GM12873 (cell line): ENCODE measurements at regions not wholly inside any gene's neighbourhood (a gene's known extent, or its start where the extent isn't known, plus 50 kb on each side); places are given as distances from the start of the nearest gene placed in this dataset.
A peak's percentile ranks its signal among the peaks of the same experiment; 100 is the strongest.

Experiments
- TF ChIP-seq, protein P1 (sequence below): IDR thresholded peaks from 2 replicates; pipeline ENCODE4 v1.5.1; 2012; ENCODE audit warnings: low read depth, mild to moderate bottlenecking, moderate library complexity, low read length, control low read depth; ENCODE audit not compliant: insufficient read depth; ENCODE audit errors: missing control alignments

GRCh38 chr4:170414360-170414759, 324.6 kb upstream of the AADAT start:
- TF ChIP-seq, protein P1, sequence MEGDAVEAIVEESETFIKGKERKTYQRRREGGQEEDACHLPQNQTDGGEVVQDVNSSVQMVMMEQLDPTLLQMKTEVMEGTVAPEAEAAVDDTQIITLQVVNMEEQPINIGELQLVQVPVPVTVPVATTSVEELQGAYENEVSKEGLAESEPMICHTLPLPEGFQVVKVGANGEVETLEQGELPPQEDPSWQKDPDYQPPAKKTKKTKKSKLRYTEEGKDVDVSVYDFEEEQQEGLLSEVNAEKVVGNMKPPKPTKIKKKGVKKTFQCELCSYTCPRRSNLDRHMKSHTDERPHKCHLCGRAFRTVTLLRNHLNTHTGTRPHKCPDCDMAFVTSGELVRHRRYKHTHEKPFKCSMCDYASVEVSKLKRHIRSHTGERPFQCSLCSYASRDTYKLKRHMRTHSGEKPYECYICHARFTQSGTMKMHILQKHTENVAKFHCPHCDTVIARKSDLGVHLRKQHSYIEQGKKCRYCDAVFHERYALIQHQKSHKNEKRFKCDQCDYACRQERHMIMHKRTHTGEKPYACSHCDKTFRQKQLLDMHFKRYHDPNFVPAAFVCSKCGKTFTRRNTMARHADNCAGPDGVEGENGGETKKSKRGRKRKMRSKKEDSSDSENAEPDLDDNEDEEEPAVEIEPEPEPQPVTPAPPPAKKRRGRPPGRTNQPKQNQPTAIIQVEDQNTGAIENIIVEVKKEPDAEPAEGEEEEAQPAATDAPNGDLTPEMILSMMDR: no peak

DNA sequence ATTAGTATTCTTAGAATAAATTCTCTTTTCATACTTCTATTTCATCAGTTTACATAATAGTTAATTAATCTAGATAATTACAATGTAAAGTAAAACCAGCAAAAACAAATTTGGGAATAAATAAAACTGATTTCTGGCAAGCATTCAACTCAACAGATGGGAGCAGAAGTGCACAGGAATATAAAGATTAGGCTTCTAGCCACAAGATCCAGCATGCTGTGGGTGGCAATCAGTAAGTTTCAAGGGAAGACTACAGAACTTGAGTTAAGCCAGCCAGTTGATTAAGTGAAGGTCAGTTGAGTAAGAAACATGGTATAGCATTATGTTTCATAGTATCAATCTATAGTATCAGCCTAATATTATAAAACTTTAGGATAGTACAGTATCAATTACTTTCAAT, 324.2 kb upstream of the AADAT start:
- TF ChIP-seq, protein P1: no peak

DNA sequence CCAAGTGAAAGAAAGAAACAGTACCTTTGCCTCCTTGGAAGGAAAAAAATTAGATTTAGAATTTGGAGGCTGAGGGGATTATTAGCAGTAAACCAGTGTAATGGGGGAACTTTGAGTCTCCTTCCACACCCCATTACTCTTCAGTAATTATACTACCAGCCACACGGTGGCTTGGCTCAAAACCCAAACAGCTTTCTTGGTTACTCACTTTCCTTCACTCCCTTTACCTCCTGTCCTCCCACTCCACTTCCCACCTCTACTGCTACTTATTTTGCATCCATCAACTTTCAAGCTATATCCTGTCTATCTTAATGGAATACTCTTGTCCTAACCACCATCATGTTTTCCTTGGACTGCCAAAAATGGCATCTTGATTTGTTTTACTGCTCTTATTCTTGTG, 310.6 kb upstream of the AADAT start:
- TF ChIP-seq, protein P1: peak; percentile 21

- TF ChIP-seq, protein P1: no peak
Observed at GRCh38 chr4:170399581-170400293, 310.0 kb upstream of the AADAT start.

DNA sequence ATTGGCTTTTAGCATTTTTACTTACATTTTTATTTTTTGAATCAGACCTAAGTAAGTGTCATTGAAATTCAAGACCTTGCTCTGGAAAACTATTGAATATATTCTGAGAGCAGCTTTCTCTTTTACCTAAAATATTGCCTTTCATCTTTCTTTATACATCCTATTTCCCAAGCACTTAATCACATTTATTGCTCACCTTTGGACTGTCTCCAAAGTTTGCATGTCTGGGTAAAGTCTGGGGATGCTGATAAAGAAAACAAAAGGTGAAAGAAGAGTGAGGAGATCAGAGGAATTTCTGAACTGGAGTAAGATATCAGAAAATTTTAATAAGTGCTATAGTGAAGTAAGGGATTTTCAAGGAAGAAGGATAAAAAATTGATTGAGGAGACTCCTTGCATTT, 308.5 kb upstream of the AADAT start:
- TF ChIP-seq, protein P1: no peak

DNA sequence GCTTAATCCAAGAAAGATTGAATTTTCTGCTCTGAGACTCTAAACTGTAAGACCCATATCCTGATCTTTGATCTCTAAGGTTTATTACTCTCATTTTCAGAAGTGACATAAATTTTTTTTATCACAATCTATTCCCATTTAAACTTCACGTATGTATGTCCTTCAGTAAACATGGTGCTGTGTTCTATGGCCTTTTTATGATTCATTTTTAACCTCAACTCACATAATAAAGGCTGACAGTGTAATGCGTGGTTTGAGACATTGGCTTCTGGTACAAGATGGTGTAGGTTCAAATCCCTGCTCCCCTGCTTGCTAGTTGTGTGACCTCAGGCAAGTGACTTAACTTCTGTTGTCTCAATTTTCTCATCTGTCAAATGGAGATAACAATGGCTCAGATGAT, 306.0 kb upstream of the AADAT start:
- TF ChIP-seq, protein P1: no peak

DNA sequence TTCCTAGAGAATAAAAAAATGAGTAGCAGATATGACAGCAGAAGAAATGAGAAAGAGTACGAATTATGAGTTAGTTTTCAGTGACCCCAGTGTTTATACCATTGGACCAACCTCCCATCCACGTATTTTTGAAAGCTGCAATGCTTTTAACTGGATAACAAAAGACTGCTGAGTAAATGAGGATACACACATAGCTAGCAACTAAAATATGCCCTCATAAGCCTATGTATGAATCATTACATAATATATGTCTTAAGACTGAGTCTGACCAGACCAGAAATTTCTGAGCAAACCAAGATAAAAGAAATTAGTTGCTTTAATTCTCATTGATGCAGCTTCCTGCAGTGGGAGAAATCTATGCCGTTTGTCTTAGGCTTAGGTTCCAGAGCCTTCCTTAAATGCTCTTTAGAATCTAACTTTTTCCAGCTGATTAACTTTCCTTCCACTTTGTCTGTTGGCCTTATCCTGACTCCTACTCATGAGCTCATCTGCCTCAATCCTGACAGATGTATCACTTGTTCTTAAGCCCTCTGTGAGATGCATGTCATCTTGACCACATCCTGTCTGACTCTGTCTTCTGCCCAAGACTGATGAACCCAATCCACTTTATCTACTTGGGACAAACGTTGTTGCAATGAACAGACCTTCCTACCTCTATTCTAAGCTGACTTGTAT, 301.4 kb upstream of the AADAT start:
- TF ChIP-seq, protein P1: no peak
